Spleen (tissue), 11 donors: ENCODE measurements at regions not wholly inside any gene's neighbourhood (a gene's known extent, or its start where the extent isn't known, plus 50 kb on each side); places are given as distances from the start of the nearest gene placed in this dataset.
"Not testable (repeated sequence)": the region's sequence is repeated elsewhere in the genome, so short reads cannot be mapped to it uniquely, and the experiment has no call there.

ENCODE experiments used
- DNase-seq: peaks from one replicate; pipeline ENCODE4 v3.0.0-alpha.2; 2020
- H3K27ac ChIP-seq, 8 donors: fragments of 200-600 bp; sonication (generic) in 7 of 8; 1 replicate in 4 of 8; 2 replicates in 4 of 8; pipeline versions ENCODE4 v1.5.0 to v1.8.0; 2016 to 2021; ENCODE audit warnings: inconsistent platforms in 4 of 8, mild to moderate bottlenecking in 4 of 8, moderate library complexity in 1 of 8
- H3K27me3 ChIP-seq, 7 donors: fragments of 200-600 bp; sonication (generic) in 6 of 7; replicated peaks in 1 of 7; 1 replicate in 4 of 7; 2 replicates in 3 of 7; pipeline versions ENCODE4 v1.5.0 to v1.8.0; 2016 to 2021; ENCODE audit warnings: inconsistent platforms in 3 of 7, mild to moderate bottlenecking in 1 of 7
- H3K36me3 ChIP-seq, 6 donors: fragments of 200-600 bp; sonication (generic) in 5 of 6; 1 replicate in 4 of 6; 2 replicates in 2 of 6; pipeline versions ENCODE4 v1.5.0 to v1.8.0; 2016 to 2021; ENCODE audit warnings: inconsistent platforms in 2 of 6
- H3K4me1 ChIP-seq, 6 donors: fragments of 200-600 bp; sonication (generic) in 5 of 6; 1 replicate in 3 of 6; 2 replicates in 3 of 6; pipeline versions ENCODE4 v1.5.0 to v1.8.0; 2016 to 2021; ENCODE audit warnings: inconsistent platforms in 3 of 6
- H3K4me3 ChIP-seq, 8 donors: fragments of 200-600 bp; sonication (generic) in 7 of 8; 1 replicate in 4 of 8; 2 replicates in 4 of 8; pipeline versions ENCODE4 v1.5.0 to v1.8.0; 2016 to 2021; ENCODE audit warnings: inconsistent platforms in 4 of 8, mild to moderate bottlenecking in 4 of 8, moderate library complexity in 2 of 8
- H3K9me3 ChIP-seq, 8 donors: fragments of 200-600 bp; sonication (generic) in 7 of 8; 1 replicate in 4 of 8; 2 replicates in 4 of 8; pipeline versions ENCODE4 v1.5.0 to v1.8.0; 2016 to 2021; ENCODE audit warnings: inconsistent platforms in 4 of 8
- CTCF ChIP-seq, 11 experiments: fragments of 200-600 bp in 7 of 11; fragments of 450-650 bp in 4 of 11; sonication (generic) in 4 of 11; IDR thresholded peaks in 8 of 11; conservative IDR thresholded peaks in 3 of 11; 1 replicate in 7 of 11; 2 replicates in 4 of 11; pipeline versions ENCODE4 v1.4.0 to v1.8.0; 2016 to 2021; ENCODE audit warnings: antibody characterized with exemption in 11 of 11, inconsistent platforms in 4 of 11, mild to moderate bottlenecking in 1 of 11
- POLR2A ChIP-seq, 3 donors: fragments of 450-650 bp; IDR thresholded peaks; one replicate each; pipeline ENCODE4 v1.5.1; 2017; ENCODE audit warnings: antibody characterized with exemption in 3 of 3, mild to moderate bottlenecking in 1 of 3
- POLR2AphosphoS5 ChIP-seq, 3 donors: sonication (generic); formaldehyde crosslinking; IDR thresholded peaks; one replicate each; pipeline ENCODE4 v1.5.1; 2017; ENCODE audit warnings: antibody characterized with exemption in 3 of 3
- WGBS, 5 donors: extraction: QIAGEN DNeasy Blood & Tissue Kit in 3 of 5; methylation state at CpG; one replicate each; pipeline versions ENCODE4 v1.1.5 to v1.1.7; 2013 to 2018; 5-methylcytosine and 5-hydroxymethylcytosine counted together
- intact Hi-C: fragments of 100-400 bp; cut with DNase I; formaldehyde crosslinking; loops from one replicate; pipeline ENCODE4 v1.15.0; 2023; ENCODE audit warnings: low total_unique reads
- donor health status: healthy with polysubstance abuse.
- donor health status: DM: no; HTN: no; CAD: no; lungs with moderate emphysema.
- donor health status: DM: no; HTN: no; CAD: no.
- donor health status: Bipolar disorder and iron deficiency.
- donor health status: healthy.
- donor health status: DM: no; HTN: no; CAD: no.
- donor health status: DM: yes; HTN: yes; CAD: no.

- no peak overlapping the region for H3K27ac ChIP-seq
- WGBS, 5 donors = 89 to 95% (median 93%) methylated on average over 4 of the region's 4 CpGs
- H3K27me3 ChIP-seq = no peaks in the 10 kb centered on the region
- TF ChIP-seq CTCF (IDR thresholded peaks at IDR 0.05 in 8 of 11, conservative IDR thresholded peaks at IDR 0.05 in 3 of 11) = no peak
- TF ChIP-seq POLR2AphosphoS5 (IDR thresholded peaks at IDR 0.05) = no peak
- TF ChIP-seq POLR2A (IDR thresholded peaks at IDR 0.05) = no peak
- intact Hi-C loops = no loop called here
- DNase-seq = no peak
- H3K4me3 ChIP-seq = no peak overlapping the region
- peaks cover 0 to 20% (median 9%) of the 10 kb centered on the region in 8 donors for H3K9me3 ChIP-seq
- no peaks in the 10 kb centered on the region for H3K36me3 ChIP-seq
- H3K4me1 ChIP-seq = no peaks in the 10 kb centered on the region
Observed at GRCh38 chr3:16075647-16076046, 98.8 kb upstream of the GALNT15 start.

- Histone ChIP-seq H3K9me3 (peaks cover 2 to 29% (median 19%) of the 10 kb centered on the region in 8 donors), H3K4me1 (no peaks in the 10 kb centered on the region), H3K27me3 (no peaks in the 10 kb centered on the region), H3K36me3 (no peaks in the 10 kb centered on the region), H3K4me3 (no peak overlapping the region), H3K27ac (no peak overlapping the region)
- TF ChIP-seq CTCF (IDR thresholded peaks at IDR 0.05 in 8 of 11, conservative IDR thresholded peaks at IDR 0.05 in 3 of 11) = no peak
- no peak for TF ChIP-seq POLR2A (IDR thresholded peaks at IDR 0.05)
- no peak for TF ChIP-seq POLR2AphosphoS5 (IDR thresholded peaks at IDR 0.05)
- intact Hi-C loops = no loop called here
- DNase-seq = no peak
- 59 to 97% (median 69%) methylated on average over 2 of the region's 2 CpGs for WGBS, 5 donors
Observed at GRCh38 chr3:16076564-16076963, 97.9 kb upstream of the GALNT15 start.

GRCh38 chr3:16077146-16077545 lies 97.3 kb upstream of the GALNT15 start:
- H3K27me3 ChIP-seq, H3K27ac ChIP-seq, H3K36me3 ChIP-seq, intact Hi-C loops, DNase-seq, H3K4me1 ChIP-seq, H3K4me3 ChIP-seq: not testable (repeated sequence)
- 81 to 89% (median 87%) methylated on average over 5 of the region's 5 CpGs for WGBS, 5 donors
- peaks cover 5 to 35% (median 24%) of the 10 kb centered on the region in 8 donors for H3K9me3 ChIP-seq

GRCh38 chr3:16077681-16078080 lies 96.8 kb upstream of the GALNT15 start:
- H3K27me3 ChIP-seq, H3K36me3 ChIP-seq, H3K4me1 ChIP-seq, H3K4me3 ChIP-seq, intact Hi-C loops, DNase-seq, H3K27ac ChIP-seq: not testable (repeated sequence)
- H3K9me3 ChIP-seq = peaks cover 5 to 40% (median 30%) of the 10 kb centered on the region in 8 donors
- 74 to 99% (median 83%) methylated on average over 8 of the region's 8 CpGs for WGBS, 5 donors

- Histone ChIP-seq H3K27ac (no peak overlapping the region), H3K4me1 (no peaks in the 10 kb centered on the region), H3K4me3 (no peak overlapping the region), H3K9me3 (peaks cover 5 to 49% (median 33%) of the 10 kb centered on the region in 8 donors), H3K36me3 (no peaks in the 10 kb centered on the region), H3K27me3 (no peaks in the 10 kb centered on the region)
- no peak for DNase-seq
- WGBS, 5 donors = 92 to 98% (median 97%) methylated on average over 2 of the region's 2 CpGs
- TF ChIP-seq POLR2AphosphoS5 (IDR thresholded peaks at IDR 0.05) (no peak), CTCF (IDR thresholded peaks at IDR 0.05 in 8 of 11, conservative IDR thresholded peaks at IDR 0.05 in 3 of 11) (no peak), POLR2A (IDR thresholded peaks at IDR 0.05) (no peak)
- intact Hi-C loops = no loop called here
Observed at GRCh38 chr3:16079519-16079918, 95.0 kb upstream of the GALNT15 start.
